ENCODE measurements at regions not wholly inside any gene's neighbourhood (a gene's known extent, or its start where the extent isn't known, plus 50 kb on each side); places are given as distances from the start of the nearest gene placed in this dataset.

GRCh38 chr5:125210242-125210947 lies 464.0 kb upstream of the ZNF608 start:
- Histone ChIP-seq H3K27me3 (ENCODE audit: control insufficient read depth in 4 of 4, insufficient read depth in 4 of 4, low read length in 3 of 4) (no peaks in the 10 kb centered on the region), H3K4me3 (ENCODE audit: low read depth in 1 of 3, low read length in 3 of 3) (no peak overlapping the region), H3K4me1 (ENCODE audit: control insufficient read depth in 4 of 4, insufficient read depth in 4 of 4, low read length in 3 of 4) (peaks cover 0 to 3% (median 0%) of the 10 kb centered on the region in 4 donors), H3K9ac (ENCODE audit: low read depth in 1 of 2, low read length in 2 of 2) (no peak overlapping the region), H3K9me3 (ENCODE audit: control insufficient read depth in 4 of 4, low read length in 3 of 4) (no peaks in the 10 kb centered on the region), H3K36me3 (ENCODE audit: control insufficient read depth in 4 of 4, insufficient read depth in 3 of 4, low read depth in 1 of 4, low read length in 3 of 4) (no peaks in the 10 kb centered on the region), H3K27ac (ENCODE audit: low read depth in 1 of 2, low read length in 2 of 2) (no peak overlapping the region)
- no peak for TF ChIP-seq REST (IDR thresholded peaks at IDR 0.05)
- no peak for TF ChIP-seq MAX (IDR thresholded peaks at IDR 0.05)
- TF ChIP-seq HNF4G (IDR thresholded peaks at IDR 0.05): no peak
- no peak for TF ChIP-seq EGR1 (IDR thresholded peaks at IDR 0.05; ENCODE audit: low read depth in 2 of 2)
- TF ChIP-seq CTCF (IDR thresholded peaks at IDR 0.05; ENCODE audit: low read depth, low read length, missing input control): no peak
- no peak for DNase-seq (ENCODE audit: low spot score)
- WGBS: 54% methylated on average over 1 of the region's 1 CpG

- H3K4me1 ChIP-seq (ENCODE audit: control insufficient read depth in 4 of 4, insufficient read depth in 4 of 4, low read length in 3 of 4): peaks cover 0 to 3% (median 0%) of the 10 kb centered on the region in 4 donors
- no peak for DNase-seq (ENCODE audit: low spot score)
- no peak overlapping the region for H3K9ac ChIP-seq (ENCODE audit: low read depth in 1 of 2, low read length in 2 of 2)
- no peak overlapping the region for H3K27ac ChIP-seq (ENCODE audit: low read depth in 1 of 2, low read length in 2 of 2)
- no peak overlapping the region for H3K4me3 ChIP-seq (ENCODE audit: low read depth in 1 of 3, low read length in 3 of 3)
- 83% methylated on average over 3 of the region's 3 CpGs for WGBS
- no peaks in the 10 kb centered on the region for H3K27me3 ChIP-seq (ENCODE audit: control insufficient read depth in 4 of 4, insufficient read depth in 4 of 4, low read length in 3 of 4)
- no peaks in the 10 kb centered on the region for H3K36me3 ChIP-seq (ENCODE audit: control insufficient read depth in 4 of 4, insufficient read depth in 3 of 4, low read depth in 1 of 4, low read length in 3 of 4)
- TF ChIP-seq NR2F2 (IDR thresholded peaks at IDR 0.05) (no peak), RXRA (IDR thresholded peaks at IDR 0.05) (no peak), REST (IDR thresholded peaks at IDR 0.05) (no peak), MAX (IDR thresholded peaks at IDR 0.05) (no peak)
- no peaks in the 10 kb centered on the region for H3K9me3 ChIP-seq (ENCODE audit: control insufficient read depth in 4 of 4, low read length in 3 of 4)
Observed at GRCh38 chr5:125214080-125214479, 467.6 kb upstream of the ZNF608 start.

Measured in liver (tissue), 8 donors.